Fibroblast of the aortic adventitia (primary cell): ENCODE measurements at regions not wholly inside any gene's neighbourhood (a gene's known extent, or its start where the extent isn't known, plus 50 kb on each side); places are given as distances from the start of the nearest gene placed in this dataset.

Experiments used
- DNase-seq: peaks from one replicate; pipeline ENCODE4 v3.0.0-alpha.2; 2010; ENCODE audit warnings: low read depth
- H3K4me3 ChIP-seq: 2 replicates; pipeline ENCODE4 v1.5.1; 2011; ENCODE audit warnings: low read depth, mild to moderate bottlenecking, control low read depth, low read length, moderate library complexity
- CTCF ChIP-seq: IDR thresholded peaks from 2 replicates; pipeline ENCODE4 v1.5.1; 2011; ENCODE audit warnings: mild to moderate bottlenecking, low read length, control low read depth, inconsistent platforms; ENCODE audit not compliant: insufficient read depth

- TF ChIP-seq CTCF = no peak
- no peak for DNase-seq
- no peak overlapping the region for H3K4me3 ChIP-seq
Observed at GRCh38 chr9:108119530-108120113, 630.1 kb upstream of the KLF4 start.

- no peak for DNase-seq
- H3K4me3 ChIP-seq = no peak overlapping the region
- TF ChIP-seq CTCF = no peak
Observed at GRCh38 chr9:108117795-108118194, 628.2 kb upstream of the KLF4 start.

GRCh38 chr9:108117306-108117705 lies 627.7 kb upstream of the KLF4 start:
- no peak for TF ChIP-seq CTCF
- no peak for DNase-seq

GRCh38 chr9:108113596-108113995 lies 624.0 kb upstream of the KLF4 start:
- DNase-seq = peak; percentile 11
- TF ChIP-seq CTCF = no peak
- H3K4me3 ChIP-seq = no peak overlapping the region

More at GRCh38 chr9:108117306-108117705, 627.7 kb upstream of the KLF4 start:
- no peak overlapping the region for H3K4me3 ChIP-seq

GRCh38 chr9:108109927-108110690 lies 620.5 kb upstream of the KLF4 start:
- TF ChIP-seq CTCF = no peak
- DNase-seq = no peak
- no peak overlapping the region for H3K4me3 ChIP-seq

- TF ChIP-seq CTCF = no peak
- H3K4me3 ChIP-seq = no peak overlapping the region
- DNase-seq = peak; percentile 83
Observed at GRCh38 chr9:108108852-108109448, 619.4 kb upstream of the KLF4 start.
